HG03039 (cell line): ENCODE measurements at regions not wholly inside any gene's neighbourhood (a gene's known extent, or its start where the extent isn't known, plus 50 kb on each side); places are given as distances from the start of the nearest gene placed in this dataset.
"Not testable (repeated sequence)": the region's sequence is repeated elsewhere in the genome, so short reads cannot be mapped to it uniquely, and the experiment has no call there.

Source experiments
- ATAC-seq: cut with Tn5 transposase; IDR thresholded peaks from one replicate; pipeline ENCODE4 v1.9.1; 2021; ENCODE audit warnings: mild to moderate bottlenecking, moderate library complexity; ENCODE audit not compliant: unreplicated experiment

GRCh38 chr5:91243852-91244251 lies 139.3 kb downstream of the ARRDC3 start:
- ATAC-seq, result no peak

- no peak for ATAC-seq
Measured at GRCh38 chr5:91243286-91243685, 139.8 kb downstream of the ARRDC3 start.

GRCh38 chr5:91241460-91241859 lies 141.7 kb downstream of the ARRDC3 start:
- not testable (repeated sequence) for ATAC-seq

GRCh38 chr5:91240175-91240574 lies 142.9 kb downstream of the ARRDC3 start:
- no peak for ATAC-seq

- ATAC-seq, result no peak
Measured at GRCh38 chr5:91235271-91235694, 147.8 kb downstream of the ARRDC3 start.

- no peak for ATAC-seq
Measured at GRCh38 chr5:91232523-91232922, 150.6 kb downstream of the ARRDC3 start.

GRCh38 chr5:91229031-91229727 lies 153.9 kb downstream of the ARRDC3 start:
- no peak for ATAC-seq

- no peak for ATAC-seq
Measured at GRCh38 chr5:91228188-91228587, 154.9 kb downstream of the ARRDC3 start.

GRCh38 chr5:91225848-91226686 lies 157.1 kb downstream of the ARRDC3 start:
- ATAC-seq, result no peak

- ATAC-seq, result no peak
Measured at GRCh38 chr5:91224969-91225368, 158.1 kb downstream of the ARRDC3 start.

GRCh38 chr5:91224456-91224855 lies 158.7 kb downstream of the ARRDC3 start:
- ATAC-seq, result no peak

GRCh38 chr5:91223886-91224285 lies 159.2 kb downstream of the ARRDC3 start:
- no peak for ATAC-seq

- ATAC-seq, result no peak
Measured at GRCh38 chr5:91222482-91222881, 160.6 kb downstream of the ARRDC3 start.

- ATAC-seq, result no peak
Measured at GRCh38 chr5:91221917-91222316, 161.2 kb downstream of the ARRDC3 start.

GRCh38 chr5:91219803-91220371 lies 163.2 kb downstream of the ARRDC3 start:
- ATAC-seq, result no peak

- no peak for ATAC-seq
Measured at GRCh38 chr5:91219091-91219802, 163.9 kb downstream of the ARRDC3 start.

GRCh38 chr5:91217859-91218258 lies 165.3 kb downstream of the ARRDC3 start:
- no peak for ATAC-seq

- no peak for ATAC-seq
Measured at GRCh38 chr5:91214571-91214970, 168.5 kb downstream of the ARRDC3 start.
